HG03108 (cell line): ENCODE measurements at regions not wholly inside any gene's neighbourhood (a gene's known extent, or its start where the extent isn't known, plus 50 kb on each side); places are given as distances from the start of the nearest gene placed in this dataset.
"Not testable (repeated sequence)": the region's sequence is repeated elsewhere in the genome, so short reads cannot be mapped to it uniquely, and the experiment has no call there.

Experiments
- ATAC-seq: cut with Tn5 transposase; IDR thresholded peaks from one replicate; pipeline ENCODE4 v1.9.1; 2021; ENCODE audit warnings: moderate library complexity; ENCODE audit not compliant: unreplicated experiment

GRCh38 chr5:117131048-117131679, 556.5 kb upstream of the SEMA6A start:
- peak; percentile 92 for ATAC-seq

- no peak for ATAC-seq
Observed at GRCh38 chr5:117118499-117118898, 543.9 kb upstream of the SEMA6A start.

GRCh38 chr5:117117314-117117713, 542.7 kb upstream of the SEMA6A start:
- not testable (repeated sequence) for ATAC-seq

- ATAC-seq = no peak
Observed at GRCh38 chr5:117110548-117110947, 535.9 kb upstream of the SEMA6A start.

GRCh38 chr5:117107859-117108258, 533.2 kb upstream of the SEMA6A start:
- ATAC-seq = no peak

GRCh38 chr5:117103703-117104102, 529.1 kb upstream of the SEMA6A start:
- no peak for ATAC-seq

- ATAC-seq = no peak
Observed at GRCh38 chr5:117102591-117102990, 528.0 kb upstream of the SEMA6A start.

- no peak for ATAC-seq
Observed at GRCh38 chr5:117100176-117100575, 525.6 kb upstream of the SEMA6A start.

- ATAC-seq = no peak
Observed at GRCh38 chr5:117098094-117098493, 523.5 kb upstream of the SEMA6A start.

GRCh38 chr5:117095346-117096332, 521.0 kb upstream of the SEMA6A start:
- ATAC-seq = no peak

- no peak for ATAC-seq
Observed at GRCh38 chr5:117094114-117094815, 519.6 kb upstream of the SEMA6A start.

GRCh38 chr5:117093653-117094052, 519.0 kb upstream of the SEMA6A start:
- ATAC-seq = no peak

- ATAC-seq = no peak
Observed at GRCh38 chr5:117089001-117089400, 514.4 kb upstream of the SEMA6A start.

- ATAC-seq = no peak
Observed at GRCh38 chr5:117088176-117088575, 513.6 kb upstream of the SEMA6A start.

GRCh38 chr5:117084067-117084466, 509.4 kb upstream of the SEMA6A start:
- no peak for ATAC-seq

GRCh38 chr5:117082977-117083376, 508.4 kb upstream of the SEMA6A start:
- no peak for ATAC-seq

- ATAC-seq = no peak
Observed at GRCh38 chr5:117077142-117077541, 502.5 kb upstream of the SEMA6A start.

GRCh38 chr5:117072439-117072838, 497.8 kb upstream of the SEMA6A start:
- no peak for ATAC-seq

GRCh38 chr5:117065800-117066199, 491.2 kb upstream of the SEMA6A start:
- no peak for ATAC-seq

GRCh38 chr5:117065161-117065560, 490.5 kb upstream of the SEMA6A start:
- ATAC-seq = no peak

- ATAC-seq = no peak
Observed at GRCh38 chr5:117060099-117060498, 485.5 kb upstream of the SEMA6A start.
